ENCODE measurements at regions not wholly inside any gene's neighbourhood (a gene's known extent, or its start where the extent isn't known, plus 50 kb on each side); places are given as distances from the start of the nearest gene placed in this dataset.

DNA sequence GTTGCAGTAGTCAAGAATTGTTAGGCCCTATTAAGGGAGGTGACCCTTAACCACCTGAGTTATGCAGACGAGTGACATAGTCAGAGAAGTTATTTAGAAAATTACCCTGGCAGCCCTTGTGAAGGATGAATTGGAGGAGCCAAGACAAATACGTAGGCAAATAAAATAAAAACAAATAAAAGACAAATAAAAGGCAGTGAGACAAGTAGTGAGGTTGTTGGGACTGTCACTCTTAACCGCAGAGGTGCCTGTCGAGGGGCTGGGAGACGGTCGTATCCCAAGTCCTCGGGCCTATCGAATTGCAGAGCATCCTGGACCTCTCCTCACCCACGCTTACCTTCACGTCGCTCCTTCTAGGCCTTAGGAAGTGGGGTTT lies 58.0 kb upstream of the ZC4H2 start:
- TF ChIP-seq, protein P1, sequence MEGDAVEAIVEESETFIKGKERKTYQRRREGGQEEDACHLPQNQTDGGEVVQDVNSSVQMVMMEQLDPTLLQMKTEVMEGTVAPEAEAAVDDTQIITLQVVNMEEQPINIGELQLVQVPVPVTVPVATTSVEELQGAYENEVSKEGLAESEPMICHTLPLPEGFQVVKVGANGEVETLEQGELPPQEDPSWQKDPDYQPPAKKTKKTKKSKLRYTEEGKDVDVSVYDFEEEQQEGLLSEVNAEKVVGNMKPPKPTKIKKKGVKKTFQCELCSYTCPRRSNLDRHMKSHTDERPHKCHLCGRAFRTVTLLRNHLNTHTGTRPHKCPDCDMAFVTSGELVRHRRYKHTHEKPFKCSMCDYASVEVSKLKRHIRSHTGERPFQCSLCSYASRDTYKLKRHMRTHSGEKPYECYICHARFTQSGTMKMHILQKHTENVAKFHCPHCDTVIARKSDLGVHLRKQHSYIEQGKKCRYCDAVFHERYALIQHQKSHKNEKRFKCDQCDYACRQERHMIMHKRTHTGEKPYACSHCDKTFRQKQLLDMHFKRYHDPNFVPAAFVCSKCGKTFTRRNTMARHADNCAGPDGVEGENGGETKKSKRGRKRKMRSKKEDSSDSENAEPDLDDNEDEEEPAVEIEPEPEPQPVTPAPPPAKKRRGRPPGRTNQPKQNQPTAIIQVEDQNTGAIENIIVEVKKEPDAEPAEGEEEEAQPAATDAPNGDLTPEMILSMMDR (IDR thresholded peaks at IDR 0.05) = no peak
- TF ChIP-seq POLR2A (IDR thresholded peaks at IDR 0.05) = no peak

Measured in tibial nerve (tissue), 3 donors.